Tongue (tissue), 1 donor: ENCODE measurements at regions not wholly inside any gene's neighbourhood (a gene's known extent, or its start where the extent isn't known, plus 50 kb on each side); places are given as distances from the start of the nearest gene placed in this dataset.

ENCODE experiments used
- DNase-seq: peaks from one replicate; pipeline ENCODE4 v3.0.0-alpha.2; 2015

DNA sequence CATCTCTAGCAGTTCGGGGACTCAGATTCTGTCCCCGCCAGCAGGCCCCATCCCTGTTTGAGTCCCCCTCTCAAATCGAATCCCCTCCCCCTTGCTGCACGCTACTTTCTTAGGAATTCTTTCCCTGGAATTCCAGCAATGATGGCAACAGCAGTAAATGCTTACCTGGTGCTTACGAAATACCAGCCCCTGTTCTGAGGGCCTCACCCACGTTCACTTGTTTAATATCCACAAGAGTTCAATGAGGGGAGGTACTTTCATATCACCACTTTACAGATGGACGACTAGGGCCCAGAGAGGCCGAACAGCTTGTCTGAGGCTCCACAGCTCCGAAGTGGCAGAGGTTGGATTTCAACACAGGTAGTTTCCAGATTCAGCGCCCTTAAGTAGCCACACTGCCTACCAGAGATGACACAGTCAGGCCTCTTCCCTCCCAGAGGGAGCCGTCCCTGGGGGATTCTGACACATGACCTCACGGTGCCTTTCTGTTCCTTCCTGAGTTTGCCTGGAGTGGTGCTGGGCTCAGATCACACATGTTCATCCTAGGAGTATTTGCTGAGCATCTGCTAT, 120.7 kb upstream of the GSE1 start:
- no peak for DNase-seq

DNA sequence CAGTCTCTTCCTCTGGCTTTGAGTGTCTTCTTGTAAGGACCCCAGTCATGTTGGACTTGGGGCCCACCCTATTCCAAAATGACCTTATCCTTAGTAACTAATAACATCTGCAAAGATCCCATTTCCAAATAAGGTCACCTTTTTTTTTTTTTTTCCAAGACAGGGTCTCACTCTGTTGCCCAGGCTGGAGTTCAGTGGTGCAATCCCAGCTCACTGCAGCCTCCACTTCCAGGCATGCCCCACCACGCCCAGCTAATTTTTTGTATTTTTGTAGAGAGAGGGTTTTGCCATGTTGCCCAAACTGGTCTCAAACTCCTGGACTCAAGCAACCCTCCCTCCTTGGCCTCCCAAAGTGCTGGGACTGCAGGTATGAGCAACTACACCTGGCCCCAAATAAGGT, 118.8 kb upstream of the GSE1 start:
- no peak for DNase-seq

DNA sequence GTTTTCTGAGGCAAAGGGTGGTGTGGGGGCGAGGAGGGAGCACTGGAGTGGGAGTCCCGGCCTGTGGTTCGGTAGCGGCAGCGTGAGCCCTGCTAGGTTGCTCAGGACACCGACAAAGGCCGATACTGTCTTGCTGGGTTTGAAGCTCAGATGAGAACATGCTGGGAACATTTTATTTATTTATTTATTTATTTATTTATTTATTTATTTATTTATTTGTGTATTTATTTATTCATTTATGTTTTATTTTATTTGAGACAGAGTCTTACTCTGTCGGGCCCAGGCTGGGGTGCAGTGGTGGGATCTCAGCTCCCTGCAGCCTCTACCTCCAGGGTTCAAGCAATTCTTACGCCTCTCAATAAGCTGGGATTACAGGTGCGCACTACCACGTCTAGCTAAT, 117.9 kb upstream of the GSE1 start:
- no peak for DNase-seq

DNA sequence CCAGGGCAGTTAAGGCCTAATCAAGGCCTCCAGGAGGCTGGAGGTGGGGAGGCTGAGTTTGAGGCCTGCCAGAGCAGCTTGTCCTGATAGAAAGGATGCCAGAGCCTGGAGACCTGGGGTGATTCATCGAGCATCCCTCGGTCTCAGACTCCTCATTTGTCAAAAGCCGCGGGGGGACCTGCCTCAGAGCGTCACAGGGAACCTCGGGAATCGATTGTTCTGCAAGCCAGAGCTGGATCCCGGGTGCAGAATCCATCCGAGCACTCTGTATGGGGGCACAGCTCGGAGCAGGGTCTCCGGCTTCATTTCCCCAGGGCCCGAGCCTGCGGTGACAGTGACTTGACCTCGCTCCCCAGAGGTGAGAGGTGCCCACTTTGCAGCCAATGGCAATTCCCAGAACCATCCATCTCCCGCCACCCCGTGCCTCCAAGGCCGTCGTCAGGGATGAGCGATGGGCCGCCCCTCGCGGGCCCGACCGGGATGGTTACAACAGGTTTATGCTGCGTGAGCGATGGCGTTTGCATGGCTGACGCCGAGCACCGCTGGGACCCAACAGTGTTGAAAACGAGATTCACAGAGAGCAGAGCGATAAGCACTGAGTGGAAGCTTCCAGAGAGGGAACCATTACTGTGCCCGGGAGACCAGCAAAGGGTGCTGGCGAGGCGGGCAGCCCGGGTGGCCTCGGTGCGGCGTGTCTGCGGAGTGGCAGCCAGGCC, 117.1 kb upstream of the GSE1 start:
- no peak for DNase-seq

DNA sequence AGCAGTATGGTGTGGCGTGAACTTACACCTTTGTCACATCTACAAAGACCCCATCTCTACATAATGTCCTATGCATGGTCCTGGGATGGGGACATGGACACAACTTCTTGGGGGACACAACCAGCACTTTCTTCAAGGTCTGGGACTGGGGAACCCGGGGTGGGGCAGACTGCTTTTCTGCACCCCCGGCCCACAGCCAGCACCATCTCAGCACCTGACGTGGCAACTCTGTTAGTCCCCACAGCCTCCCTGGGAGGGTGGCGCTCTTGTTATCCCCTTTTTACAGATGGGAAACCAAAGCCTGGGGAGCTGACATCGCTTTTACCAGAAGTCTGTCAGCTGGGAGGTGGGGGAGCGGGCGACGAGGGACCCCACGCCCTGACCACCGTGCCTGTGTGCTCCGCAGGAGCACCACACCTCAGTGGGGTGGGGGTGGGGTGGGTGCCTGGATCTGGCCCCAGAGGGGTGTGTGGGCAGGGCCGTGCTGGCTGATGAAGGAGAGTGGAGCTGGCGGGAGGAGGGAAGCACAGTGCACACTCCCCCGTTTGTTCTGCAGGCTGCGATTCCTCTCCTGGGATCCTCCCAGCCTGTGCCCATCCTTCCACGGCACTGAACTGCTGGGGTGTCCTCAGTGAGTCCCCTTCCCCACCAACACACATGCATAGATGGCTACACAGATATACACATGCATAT, 115.4 kb upstream of the GSE1 start:
- no peak for DNase-seq

DNA sequence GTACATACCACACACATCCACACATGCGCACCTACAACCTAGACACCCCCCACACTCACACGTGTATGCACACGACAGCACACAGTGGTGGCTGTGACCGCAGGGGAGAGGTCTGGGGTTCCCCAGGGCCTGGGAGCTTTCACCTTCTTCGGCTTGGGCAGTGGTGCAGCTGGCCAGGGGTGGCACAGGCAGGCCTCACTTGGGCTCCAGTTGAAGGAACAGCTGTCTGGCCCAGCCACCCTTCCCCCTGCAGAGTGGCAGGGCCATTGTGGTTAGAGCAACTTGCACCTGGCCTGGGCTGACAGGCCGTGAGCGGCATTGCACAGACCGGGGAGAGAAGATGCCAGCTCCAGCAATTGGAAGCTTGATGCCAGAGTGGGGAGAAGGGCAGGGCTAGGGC, 114.5 kb upstream of the GSE1 start:
- DNase-seq, result peak; percentile 86

DNA sequence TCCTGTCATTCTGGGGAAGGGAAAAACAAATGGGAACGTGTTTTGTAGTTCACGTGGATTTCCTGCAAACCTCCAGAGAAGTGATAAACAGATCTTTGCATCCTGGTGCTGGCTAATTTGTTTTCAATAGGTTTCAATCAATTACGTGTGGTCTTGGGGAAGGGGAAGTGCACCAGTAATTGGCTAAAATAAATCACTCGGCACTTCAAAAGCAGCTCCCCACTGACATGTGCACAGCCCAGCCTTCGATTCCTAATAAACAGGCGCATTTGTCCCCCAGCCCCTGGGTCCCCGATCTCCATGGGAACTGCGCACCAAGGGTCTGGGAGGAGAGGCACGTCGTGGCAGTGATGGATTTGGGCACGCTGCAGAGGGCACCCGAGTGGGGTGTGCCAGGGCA, 112.9 kb upstream of the GSE1 start:
- no peak for DNase-seq

DNA sequence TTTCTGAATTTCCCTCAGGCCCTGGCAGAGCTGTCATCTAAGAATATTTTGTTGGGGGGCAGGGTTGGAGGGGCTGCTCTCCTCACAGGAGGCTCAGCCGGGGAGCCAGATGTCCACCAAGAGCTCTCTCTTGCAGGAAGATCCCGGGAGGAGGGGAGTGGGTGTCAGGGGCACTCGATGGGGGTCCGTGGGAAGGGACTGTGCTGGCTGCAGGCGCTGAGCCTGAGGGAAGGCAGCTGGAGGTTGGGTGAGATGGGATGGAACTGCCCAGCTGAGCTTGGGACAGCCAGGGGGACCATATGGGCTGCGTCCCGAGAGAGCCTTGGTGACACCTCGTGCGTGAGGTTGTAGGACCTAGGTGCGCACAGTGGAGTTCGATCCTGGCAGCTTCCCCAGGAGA, 111.2 kb upstream of the GSE1 start:
- DNase-seq, result no peak

DNA sequence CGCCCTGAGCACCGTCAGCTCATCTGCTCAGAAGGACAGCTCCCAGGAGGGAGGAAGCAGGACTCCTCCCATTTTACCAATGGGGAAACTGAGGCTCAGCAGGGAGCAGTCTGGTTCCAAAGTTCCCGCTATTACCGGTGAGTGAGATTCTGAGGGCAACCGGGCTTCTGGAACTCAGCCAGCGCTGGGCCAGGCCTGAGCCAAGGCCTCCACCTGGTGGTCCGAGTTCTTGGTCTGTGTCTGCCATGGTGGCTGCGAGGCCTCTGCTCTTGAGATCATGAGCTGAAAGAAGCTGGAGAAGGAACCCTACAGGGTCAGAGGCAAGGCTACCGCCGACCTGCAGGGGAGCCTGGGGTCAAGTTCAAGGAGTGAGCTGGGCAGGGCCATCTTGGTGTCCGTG, 110.8 kb upstream of the GSE1 start:
- DNase-seq, result peak; percentile 41

DNA sequence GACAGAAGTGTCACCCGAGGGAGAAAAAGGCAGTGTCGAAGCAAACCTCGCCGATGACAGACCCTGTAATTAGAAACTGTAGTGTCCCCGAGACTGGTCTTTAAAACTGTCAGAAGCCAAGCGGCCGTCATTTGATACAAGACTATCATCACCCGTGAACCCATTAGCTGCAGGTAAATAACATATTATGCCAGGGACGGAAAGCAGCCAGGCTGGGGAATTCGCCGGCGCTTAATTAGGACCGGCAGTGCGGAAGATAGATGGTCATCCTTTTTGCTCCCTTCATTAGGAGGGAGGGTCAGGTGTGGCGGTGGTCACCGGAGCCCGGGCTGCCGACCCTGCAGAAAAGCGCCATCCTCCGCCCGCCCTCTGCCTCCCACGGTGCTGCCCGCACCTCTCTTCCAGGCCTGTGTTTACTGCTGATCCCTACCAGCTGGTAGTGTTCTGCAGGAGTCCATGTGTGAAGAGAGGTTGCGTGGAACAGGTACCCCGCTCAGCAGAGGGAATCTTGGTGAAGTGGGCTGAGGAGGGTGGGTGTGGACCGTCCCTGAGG, 109.4 kb upstream of the GSE1 start:
- DNase-seq, result no peak

DNA sequence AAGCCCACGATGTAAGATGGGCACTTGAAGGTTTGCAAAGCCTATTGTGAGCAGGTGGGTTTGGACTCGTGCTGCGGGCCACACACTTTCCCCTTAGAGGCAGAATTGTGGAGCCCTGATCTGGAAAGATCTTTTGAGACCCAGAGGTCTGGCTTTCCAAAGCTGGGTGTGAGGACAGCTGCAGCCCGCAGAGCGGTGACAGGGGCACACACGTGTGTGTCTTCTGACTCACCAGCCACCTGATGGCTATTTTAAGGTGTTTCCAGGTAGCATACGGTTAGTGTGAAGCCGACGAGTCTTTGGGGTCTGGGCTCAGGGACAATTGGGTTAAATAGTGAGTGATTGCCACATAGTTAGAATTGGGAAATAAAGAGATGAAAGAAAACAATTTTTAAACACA, 108.9 kb upstream of the GSE1 start:
- DNase-seq, result no peak

DNA sequence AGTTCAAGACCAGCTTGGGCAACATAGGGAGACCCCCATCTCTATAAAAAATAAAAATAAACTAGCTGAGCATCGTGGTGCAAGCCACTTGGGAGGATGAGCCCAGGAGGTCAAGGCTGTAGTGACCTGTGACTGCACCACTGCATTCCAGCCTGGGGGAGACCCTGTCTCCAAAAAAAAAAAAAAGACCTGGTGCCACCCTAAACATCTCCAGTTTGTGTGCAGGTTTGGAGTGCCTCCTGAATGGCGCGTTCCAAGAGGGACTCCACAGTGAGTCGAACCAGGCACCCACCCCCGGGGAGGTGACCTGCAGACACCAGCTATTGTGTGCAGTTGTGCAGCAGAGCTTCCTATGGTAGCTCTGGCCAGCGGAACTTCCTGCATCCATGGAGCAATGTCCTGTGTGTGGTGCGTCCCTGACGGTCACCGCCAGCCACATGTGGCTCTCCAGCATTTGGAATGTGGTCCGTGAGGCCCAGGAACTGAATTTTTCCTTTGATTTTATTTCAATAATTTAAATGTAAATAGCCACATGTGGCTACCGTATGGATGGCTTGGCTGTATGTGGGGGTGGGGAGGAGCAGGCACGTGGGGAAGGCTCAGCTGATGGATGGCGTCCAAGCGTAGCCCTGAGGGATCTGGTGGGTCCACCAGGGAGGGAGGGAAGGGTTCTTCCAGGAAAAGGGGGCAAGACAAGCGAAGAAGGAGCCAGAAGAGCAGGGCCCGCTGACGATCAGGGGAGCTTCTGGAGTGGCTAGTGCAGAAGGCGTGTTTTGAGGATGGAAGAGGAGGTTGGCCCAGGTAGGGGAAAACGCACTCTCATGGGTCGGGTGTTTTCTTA, 107.1 kb upstream of the GSE1 start:
- no peak for DNase-seq

DNA sequence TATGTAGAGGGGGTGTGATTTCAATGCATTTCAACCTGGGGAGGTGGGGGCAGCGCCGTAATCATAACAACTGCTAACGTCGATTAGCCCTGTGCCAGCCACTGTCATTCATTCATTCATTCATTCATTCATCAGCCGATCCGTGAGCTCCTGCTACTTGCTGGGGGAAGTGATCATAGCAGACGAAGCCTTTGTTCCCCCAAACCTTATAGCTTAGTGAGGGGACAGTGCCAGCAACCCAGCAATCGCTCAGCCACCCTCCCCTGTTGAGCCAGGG, 106.5 kb upstream of the GSE1 start:
- no peak for DNase-seq

DNA sequence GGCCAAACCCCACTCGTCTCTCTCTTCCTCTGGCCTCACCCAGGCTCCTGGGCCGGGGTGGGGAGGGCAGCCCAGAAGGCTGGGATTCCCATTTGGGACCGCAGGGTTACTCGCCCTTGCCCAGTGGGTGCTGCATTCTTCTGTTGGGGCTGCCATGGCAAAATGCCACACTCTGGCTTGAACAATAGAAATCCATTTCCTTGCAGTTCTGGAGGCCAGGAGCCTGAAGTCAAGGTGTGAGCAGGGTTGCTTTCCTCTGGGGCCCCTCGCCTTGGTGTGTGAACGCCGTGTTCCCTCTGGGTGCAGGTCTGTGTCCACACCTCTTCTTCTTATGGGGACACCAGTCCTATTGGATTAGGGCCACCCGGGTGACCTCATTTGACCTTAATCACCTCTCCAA, 105.8 kb upstream of the GSE1 start:
- no peak for DNase-seq

DNA sequence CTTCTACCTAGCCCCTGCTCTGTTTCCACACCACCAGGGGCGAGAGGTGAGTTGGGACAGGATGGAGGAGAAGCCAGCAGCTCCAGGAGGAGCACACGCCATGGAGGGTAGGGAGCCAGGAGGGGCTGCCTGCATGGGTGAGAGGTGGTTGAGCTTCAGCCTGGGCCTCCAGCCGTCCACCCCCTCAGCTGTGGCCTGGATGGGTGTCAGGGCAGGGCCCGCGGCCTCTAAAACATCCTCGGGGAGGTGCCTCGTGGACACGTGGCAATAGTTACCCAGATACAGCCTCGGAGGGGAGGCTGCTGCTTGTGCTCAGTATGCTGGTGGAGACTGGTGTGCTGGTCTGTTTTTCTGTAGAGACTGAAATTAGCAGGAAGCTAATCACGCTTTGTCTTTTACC, 104.7 kb upstream of the GSE1 start:
- no peak for DNase-seq

DNA sequence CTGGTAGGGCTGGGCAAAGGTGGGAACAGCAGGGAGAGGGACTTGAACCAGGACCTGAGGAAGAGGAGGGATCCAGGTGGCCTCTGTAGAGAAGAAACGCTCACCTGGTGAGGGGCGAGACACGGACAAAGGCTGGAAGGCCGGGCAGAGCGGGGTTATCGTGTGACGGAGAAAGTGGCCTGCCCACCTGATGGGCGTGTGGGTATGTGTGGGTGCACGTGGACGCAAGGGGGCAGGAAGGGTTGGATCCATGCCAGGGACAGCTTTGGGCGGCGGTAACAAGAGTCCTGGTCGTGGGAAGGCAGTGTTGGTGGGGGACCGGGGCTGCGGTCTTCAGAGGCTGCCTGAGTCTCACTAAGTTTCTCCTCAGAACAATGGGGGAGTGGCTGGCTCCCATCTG, 104.1 kb upstream of the GSE1 start:
- no peak for DNase-seq

DNA sequence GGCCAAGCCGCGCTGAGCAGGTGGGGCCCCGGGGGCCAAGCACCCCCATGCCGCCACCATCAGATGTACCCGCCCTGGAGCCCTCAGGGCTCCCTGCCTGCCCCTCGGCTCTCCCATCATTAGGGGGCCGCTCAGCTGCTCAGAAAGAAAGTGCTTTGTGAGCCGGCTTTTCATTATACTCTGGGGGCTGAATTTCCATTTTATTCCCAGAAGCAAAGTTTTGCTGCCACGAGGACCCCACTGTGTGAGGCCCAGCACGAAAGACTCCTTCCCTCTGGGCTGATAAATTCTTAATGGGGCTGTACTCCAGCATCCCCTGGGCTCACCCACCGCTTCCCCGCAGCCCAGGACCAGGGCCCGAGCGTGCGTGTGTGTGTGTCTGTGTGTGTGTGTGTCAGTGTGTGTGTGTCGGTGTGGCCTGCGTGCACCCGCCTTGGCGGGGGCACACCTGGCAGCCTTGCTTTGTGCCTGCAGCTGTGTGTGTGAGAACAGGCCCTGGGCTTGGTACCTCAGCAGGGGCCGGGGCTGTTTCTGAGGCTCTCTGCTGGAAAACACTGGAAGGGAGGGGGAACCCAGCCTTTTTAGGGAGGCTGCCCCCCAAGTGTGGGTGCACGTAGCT, 103.0 kb upstream of the GSE1 start:
- DNase-seq, result no peak

DNA sequence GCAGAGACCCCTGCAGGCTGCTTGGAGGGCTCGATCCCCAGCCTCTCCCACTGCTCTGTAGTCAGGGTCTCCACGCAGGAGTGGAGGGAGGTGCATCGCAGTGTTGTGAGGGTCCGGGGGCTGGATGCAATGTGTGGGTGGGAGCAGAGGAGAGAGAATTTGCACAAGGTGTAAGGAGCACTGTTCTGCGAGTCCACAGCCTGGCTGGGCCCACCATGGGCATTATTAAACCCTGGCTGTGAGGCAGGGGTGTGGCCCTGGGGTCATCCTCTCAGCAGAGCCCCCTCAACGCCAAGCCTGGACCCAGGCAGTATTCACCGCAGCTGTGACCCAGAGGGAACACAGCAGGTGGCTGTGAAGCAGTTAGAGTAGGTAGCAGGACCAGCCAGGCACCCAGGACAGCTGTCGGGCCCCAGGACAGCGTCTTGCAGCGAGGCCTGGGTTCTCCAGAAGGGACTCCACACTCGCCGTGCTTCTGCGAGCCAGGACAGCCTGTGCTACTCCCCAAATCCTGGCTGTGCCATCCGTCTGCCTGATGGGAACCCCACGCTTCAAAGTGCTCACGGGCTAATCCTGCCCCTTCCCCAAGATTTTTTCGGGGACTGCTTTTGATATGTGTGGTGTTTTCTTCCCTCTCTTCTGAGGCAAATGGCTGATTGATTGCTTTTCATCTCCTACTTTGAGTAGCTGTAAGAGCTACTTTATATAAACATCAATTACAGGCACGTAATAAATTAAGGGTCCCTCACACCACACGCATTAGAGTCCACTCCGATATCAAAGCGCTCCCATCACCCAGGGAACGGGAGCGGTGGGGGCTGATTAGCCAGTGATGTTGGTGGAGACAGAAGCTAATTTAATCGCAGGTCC, 100.9 kb upstream of the GSE1 start:
- DNase-seq, result peak; percentile 42

DNA sequence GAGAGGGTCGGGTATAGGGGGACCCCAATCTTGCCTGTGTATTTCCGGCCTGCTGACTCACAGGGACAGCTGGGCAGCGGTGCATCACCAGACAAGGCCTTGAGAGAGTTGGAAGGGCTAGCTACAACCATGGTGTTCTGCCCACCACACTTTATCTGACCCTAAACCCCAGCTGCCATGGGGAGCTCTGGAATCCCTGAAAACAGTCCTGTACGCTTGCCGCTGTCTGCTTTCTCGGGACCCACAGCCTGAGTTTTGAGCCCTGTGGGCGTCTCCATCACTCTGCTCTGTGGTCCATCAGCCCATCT, 100.4 kb upstream of the GSE1 start:
- DNase-seq, result no peak

DNA sequence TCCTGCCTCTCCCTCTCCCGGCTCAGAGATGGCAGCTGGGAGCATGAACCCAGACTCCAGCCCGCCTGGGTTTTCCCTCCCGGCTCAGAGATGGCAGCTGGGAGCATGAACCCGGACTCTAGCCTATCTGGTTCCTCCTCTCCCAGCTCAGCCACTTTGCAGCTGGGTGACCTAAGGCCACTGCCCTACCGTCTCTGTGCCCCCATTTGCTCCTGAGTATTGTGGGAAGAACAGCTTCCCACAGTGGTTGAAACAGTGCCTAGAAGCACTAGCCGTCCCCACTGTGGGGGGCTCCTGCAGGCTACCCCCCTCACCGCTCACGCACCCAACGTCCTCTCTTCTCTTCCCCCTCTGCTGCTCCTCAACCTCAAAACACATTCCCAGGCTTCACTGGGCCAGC, 99.9 kb upstream of the GSE1 start:
- no peak for DNase-seq

DNA sequence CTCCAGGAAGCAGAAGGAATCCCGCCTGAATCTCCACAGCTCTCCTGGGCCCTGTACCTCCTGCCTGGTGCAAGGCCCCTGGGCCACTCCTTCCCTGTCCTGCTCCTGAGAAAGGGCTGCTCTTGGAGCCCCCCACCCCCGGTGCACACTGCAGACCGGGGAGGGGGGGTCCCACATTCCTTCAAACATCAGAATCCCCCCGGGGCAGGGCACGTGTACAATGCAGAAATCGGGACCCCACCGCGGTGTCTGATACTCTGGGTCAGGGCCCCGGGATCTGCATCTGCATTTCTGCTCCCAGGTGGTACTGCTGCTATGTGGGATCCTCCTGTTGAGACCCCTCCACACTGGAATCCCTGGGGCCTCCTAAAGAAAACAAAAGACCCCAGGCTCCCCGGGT, 99.5 kb upstream of the GSE1 start:
- DNase-seq, result no peak

DNA sequence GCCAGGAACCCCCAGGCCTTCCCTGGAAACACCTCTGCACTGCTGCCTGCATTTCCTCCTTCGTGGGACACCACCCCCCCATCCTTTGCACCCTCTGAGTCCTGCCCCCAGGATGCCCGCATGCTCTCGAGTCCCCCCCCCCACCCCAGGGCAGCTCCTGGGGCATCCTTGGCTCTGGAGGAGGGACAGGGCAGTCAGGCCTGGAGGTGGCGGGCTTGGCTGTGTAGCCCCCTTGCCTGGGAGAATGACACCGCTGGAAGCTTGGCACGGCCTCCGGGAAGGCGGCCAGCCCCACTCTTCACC, 98.9 kb upstream of the GSE1 start:
- peak; percentile 88 for DNase-seq
